DMS53 treated with DMSO at 0.1 percent for 48 hours (cell line): ENCODE measurements at regions not wholly inside any gene's neighbourhood (a gene's known extent, or its start where the extent isn't known, plus 50 kb on each side); places are given as distances from the start of the nearest gene placed in this dataset.
"Not testable (repeated sequence)": the region's sequence is repeated elsewhere in the genome, so short reads cannot be mapped to it uniquely, and the experiment has no call there.

Source experiments
- DNase-seq: peaks from one replicate; lab custom pipeline; 2025; ENCODE audit not compliant: unreplicated experiment; lab: John Stamatoyannopoulos, UW

DNA sequence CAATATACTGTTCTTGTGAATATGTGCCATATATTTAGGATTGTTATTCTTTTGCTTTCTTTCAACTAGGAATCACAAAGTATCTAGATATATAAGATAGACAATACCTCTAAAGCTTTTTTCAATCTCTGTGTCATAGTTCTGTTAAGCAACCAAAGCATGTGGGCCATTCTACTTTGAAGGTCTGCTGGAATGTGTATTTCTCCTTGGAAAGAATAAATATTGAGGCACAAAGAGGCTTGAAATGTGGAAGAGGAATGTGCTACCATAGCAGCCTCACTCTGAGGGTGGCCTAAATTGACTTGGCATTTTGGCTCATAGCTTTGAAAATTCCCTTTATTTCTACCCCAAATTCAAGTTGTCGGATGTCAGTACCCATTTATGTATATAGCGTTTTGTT is 488.5 kb upstream of the MAN1A1 start:
- DNase-seq: no peak

DNA sequence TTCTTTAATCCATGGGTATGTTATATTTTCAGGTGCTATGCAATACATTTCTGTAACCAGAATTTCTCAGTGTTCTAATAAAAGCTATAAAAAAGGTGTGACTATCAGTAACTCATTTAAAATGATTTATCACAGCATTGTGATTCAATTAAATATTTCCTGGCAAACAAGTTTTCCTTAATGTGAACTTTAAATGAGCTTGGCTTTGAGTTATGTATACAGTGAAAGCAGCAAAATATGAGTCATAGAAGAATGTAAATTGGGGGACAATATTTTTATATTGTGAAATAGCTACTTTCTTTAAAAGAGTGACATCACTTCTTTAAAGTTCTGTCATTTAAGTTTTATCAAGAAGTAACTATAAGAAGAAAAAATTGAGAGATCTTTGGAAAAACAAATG is 484.9 kb upstream of the MAN1A1 start:
- DNase-seq: no peak

DNA sequence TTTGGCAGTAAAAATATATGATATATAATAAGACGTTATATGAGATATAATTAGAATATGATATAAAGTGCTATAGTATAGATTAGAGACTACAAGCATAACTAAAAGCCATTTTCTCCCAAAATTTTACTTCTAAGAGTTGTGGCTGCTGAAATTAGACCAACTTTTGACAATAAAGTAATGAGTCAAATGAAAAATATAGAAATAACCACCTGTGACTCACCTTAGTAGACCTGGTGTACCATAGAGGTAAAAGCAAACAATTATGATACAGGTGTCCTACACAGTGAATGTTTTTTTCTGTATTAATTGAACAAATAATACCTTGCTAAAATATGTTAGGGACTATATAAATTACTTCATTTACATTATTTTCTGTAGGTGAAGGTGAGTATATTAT is 482.9 kb upstream of the MAN1A1 start:
- DNase-seq: no peak

DNA sequence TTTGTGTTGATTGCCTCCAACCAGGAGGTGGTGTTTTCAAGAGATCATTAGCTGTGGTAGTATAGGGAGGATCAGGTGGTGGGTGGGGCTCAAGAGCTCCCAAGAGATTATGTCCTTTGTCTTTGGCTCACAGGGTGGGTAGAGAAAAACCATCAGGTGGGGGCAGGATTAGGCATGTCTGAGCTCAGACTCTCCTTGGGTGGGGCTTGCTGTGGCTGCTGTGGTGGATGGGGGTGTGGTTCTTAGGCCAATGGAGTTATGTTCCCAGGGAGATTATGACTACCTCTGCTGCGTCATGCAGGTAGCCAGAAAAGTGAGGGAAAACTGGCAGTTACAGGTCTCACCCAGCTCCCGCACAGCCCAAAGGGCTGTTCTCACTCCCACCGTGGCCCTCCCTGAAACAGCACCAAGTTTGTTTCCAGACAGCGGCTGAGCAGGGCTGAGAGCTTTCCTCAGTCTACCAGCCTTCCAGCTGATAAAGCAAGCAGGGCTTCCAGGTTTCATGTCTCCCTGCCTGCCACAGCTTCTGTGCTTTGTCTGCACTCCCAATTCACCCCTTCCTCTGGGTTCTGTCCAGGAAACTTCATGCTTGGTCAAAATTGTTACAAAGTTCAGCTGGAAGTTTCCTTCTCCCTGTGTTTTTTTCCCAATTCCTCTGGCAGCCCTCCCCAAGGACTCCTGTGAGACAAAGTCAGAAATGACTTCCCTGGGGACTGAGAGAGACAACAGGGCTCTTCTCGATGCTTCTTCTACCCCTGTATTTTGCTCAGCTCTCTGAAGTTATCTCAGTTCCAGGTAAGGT is 481.1 kb upstream of the MAN1A1 start:
- DNase-seq: no peak

DNA sequence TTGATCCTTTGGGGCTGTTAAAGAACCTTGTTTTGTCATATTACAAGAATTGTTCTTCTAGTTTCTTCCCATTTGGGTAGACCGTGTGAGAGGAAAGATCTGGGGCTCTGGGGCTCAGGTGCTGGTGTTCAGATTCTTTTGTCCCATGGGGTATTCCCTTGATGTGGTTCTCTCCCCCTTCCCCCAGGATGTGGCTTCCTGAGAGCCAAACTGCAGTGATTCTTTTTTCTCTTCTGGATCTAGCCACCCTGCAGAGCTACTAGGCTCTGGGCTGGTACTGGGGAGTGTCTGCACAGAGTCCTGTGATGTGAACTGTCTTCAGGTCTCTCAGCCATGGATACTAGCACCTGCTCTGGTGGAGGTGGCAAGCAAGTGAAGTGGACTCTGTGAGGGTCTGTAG is 480.5 kb upstream of the MAN1A1 start:
- DNase-seq: no peak

DNA sequence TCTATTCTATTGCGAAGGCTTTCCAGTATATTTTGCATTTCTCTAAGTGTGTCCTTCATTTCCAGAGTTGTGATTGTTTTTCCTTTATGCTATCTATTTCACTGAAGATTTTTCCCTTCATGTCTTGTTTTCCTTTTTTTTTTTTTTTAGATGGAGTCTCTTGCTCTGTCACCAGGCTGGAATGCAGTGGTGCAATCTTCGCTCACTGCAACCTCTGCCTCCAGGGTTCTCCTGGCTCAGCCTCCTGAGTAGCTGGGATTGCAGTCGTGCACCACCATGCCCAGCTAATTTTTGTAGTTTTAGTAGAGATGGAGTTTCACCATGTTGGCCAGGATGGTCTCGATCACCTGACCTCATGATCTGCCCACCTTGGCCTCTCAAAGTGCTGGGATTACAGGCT is 479.9 kb upstream of the MAN1A1 start:
- DNase-seq: not testable (repeated sequence)

DNA sequence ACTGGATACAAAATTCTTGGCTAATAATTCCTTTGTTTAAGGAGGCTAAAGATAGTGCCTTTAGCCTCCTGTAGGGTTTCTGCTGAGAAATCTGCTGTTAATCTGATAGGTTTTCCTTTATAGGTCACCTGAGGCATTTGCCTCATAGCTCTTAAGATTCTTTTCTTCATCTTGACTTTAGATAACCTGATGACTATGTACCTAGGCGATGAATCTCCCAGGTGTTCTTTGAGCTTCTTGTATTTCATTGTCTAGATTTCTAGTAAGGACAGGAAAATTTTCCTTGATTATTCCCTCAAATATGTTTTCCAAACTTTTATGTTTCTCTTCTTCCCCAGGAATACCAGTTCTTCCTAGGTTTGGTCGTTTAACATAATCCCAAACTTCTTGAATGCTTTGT is 479.4 kb upstream of the MAN1A1 start:
- DNase-seq: no peak

DNA sequence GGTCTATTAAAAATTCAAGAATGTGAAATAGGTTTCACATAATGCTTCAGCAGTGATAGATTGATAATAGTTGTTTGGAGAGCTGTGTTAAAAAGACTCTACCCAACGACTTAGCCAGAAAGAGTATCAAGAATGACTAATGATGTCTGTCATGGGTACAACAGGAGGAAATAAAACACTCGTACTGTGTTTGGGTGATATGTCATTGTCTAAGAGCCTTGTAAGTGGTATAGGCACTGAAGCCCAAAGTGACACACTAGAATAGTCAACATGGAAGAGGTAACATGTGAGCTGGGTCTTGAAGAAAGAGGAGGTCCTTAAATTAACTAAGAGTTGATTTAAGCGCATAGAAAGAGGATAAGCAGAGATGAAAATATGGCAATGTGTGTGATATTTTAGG is 471.8 kb upstream of the MAN1A1 start:
- no peak for DNase-seq

DNA sequence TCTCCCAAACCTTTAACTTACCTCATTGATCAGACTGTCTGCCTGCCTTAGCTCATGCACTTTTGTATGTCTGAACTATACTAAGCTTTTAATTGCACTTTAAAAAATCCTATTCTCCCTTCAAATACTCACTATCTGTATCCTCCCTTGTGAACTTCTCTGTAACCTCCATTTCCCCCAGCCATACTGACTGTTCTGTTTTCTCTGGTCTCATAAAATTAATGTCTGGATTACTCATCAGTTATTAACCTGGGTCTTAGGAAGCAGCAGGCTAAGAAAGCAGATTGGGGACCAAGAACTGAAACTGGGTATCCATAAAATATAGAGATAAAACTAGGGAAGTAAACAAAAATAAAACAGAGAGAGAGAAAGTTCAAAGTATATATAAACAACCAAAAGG is 469.3 kb upstream of the MAN1A1 start:
- DNase-seq: no peak

DNA sequence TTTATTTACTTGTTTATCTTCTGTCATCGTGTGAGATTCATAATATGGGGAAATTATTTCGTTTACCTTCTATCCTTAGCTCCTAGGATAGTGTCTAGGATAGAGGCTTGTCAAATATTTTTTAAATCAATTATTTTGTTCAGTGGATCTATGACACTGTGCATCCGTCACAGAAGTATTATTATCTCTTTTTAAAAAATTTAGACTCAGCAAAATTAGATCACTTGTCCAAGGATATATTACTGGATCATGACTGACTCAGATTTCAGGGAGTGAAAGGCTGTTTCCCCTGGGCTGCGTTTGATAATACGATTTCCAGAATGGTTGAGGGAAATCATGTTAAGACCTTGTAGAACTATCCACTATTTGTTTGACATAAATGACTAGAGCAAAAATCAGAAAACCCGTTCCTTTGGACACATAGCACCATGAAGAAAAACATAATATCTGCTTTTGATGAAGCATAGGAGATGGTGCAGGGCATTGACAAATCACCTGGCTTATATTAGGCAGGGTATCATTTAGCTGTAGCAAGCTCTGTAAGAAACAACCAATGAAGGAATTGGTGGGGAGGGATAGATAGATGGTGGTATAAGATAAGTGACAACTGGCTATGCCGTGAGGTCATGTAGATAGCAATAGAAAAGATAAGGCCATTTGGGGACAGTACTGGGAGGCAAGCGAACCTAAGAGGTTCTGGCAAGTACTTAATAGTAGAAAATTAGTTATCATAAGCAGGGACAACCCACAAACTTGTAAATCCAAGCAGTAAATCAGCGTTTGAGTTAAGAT is 465.2 kb upstream of the MAN1A1 start:
- DNase-seq: no peak

DNA sequence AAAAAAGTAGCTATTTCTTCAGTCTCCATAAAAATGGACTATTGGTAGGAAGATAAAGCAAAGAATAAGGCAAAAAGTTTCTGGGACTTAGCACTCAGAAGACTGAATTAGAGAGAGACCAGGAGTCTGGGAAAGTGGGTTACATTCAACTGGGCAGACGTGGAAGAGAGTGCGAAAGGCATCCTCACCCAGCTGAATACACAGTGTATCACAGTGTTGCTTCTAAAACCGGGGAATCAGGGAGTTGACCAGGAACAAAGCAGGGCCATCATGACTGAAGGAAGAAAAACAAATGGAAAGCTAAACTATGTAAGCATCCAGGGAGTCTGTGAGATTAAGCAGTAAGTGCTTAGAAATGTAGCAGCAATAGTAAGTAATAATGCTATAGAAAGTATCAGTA is 452.9 kb upstream of the MAN1A1 start:
- no peak for DNase-seq

DNA sequence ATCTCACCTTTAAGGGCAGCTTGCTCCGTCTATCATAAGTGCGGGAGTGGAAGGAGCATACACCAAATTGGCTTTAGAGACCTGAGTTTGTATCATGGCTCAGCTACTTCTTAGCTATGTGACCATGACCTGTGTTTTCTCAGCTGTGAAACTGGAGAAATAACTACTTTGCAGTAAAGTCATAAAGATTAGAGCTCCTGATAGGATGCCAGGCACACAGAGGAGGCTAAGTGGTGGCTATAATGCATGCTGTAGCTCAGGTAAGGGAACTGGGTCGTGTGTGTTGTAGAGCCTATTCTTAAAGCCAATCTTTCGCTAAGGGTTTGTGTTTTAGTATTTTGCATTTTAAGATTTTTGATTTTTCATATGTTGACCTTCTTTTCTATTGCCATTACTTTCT is 451.5 kb upstream of the MAN1A1 start:
- DNase-seq: no peak

DNA sequence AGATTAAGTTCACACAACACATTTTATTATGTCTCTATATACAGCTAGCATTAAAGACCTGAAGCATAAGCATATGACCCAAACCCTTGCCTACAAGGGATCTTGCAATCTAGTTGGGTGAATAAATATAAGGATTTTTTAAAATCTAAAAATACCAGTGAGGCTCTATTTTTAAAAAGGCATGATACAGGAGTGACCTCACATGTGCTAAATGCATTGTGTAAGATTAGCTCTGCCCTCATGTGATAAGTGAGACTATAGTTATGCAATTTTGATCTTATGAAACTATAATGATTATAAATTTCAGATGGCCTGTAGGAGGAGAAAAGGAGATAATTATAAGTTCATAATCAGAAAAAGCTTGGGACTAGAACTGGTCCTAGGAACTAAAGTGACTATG is 451.0 kb upstream of the MAN1A1 start:
- DNase-seq: no peak

DNA sequence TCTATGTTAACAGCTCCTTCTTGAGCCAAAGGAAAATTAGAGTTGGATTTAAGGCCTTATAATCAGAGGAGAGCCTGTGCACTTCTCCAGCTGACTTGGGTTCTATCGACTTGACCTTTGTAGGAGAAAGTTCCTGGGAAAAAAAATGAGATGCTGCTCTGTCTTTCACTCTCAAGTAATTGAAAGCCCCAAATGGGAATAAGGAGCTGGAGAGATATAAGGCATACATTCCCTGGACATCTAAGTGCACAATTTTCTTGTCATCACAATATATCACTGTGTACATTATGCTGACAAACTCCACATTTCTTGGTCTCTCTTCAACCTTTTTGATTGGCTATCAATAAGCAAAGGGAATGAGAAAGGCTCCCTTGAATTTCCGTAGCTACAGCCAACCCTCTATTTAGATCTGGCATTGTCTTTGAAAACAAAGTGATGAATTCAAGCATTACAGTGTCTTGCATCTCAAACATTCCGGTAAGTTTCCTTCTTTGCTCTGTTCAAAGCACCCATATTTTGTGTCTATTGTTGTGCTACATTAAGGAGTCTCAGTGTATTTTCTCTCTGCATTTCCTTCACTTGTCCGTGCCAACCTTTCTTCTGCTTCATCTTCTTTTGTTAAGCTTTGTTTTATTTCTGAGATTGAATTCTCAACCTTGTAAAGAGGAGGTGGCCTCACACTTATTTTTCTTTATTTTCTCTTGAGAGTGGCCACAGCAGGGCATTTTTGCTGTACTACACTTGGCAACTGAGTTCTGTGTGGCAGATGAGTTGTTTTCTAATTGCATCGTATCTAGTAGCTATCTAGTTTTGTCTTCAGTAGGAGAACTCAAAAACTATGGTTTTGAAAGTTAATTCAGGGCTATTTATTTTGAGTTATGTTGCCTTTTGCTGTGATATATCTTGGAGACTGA is 450.3 kb upstream of the MAN1A1 start:
- no peak for DNase-seq

DNA sequence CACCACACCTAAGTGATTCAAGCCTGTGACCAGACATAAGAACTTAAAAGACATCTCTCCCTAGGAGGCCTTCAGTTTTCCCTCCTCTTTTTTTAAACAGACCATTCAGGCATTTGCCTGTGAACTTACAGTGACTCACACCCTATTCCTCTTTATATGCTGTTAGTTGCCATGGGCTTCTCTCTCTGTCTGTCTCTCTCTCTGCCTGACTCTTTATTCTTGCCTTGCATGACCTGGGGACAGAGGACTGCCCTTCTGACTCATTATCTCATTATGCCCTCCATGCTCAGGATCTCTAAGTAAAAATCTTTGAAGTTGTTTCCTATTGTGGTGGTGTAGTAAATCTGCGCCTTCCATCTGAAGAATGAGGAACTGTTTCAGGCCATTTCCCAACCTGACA is 442.2 kb upstream of the MAN1A1 start:
- no peak for DNase-seq

DNA sequence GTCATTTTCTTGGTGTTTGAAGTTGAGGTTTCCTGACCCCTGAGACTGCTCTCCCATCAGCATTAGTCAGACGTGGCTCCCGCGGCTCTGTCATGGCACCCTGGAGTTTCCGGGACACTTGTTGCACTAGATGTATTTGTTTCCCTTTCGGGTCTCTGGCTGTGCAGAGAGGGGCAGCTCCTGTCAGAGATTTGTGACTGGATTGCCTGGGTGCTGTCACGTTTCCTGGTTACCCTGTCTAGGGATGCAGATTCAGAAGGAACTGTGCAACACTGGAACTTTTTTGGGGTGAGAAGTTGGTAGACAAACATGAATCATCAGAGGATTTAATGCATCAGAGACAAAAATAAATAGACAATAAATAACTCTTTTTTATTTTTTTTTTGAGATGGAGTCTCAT is 431.8 kb upstream of the MAN1A1 start:
- DNase-seq: no peak

DNA sequence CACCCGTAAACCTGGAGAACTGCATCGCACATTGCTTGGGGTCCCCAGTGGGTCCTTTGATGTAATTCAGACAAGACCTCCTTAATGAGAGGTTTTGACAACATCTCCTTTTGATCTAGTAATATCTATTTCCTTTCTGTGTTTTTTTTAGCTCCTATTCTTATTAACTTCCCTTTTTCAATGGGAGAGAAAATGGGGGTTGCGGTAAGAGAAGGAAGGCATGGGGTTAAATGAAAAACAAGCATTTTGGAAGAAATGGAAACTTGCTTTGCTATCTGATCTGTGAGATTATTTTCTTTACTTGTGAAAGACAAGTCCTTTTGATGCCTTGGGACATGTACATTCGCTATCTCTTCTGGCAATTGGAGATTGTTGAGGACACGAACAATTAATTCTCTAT is 418.6 kb upstream of the MAN1A1 start:
- no peak for DNase-seq

DNA sequence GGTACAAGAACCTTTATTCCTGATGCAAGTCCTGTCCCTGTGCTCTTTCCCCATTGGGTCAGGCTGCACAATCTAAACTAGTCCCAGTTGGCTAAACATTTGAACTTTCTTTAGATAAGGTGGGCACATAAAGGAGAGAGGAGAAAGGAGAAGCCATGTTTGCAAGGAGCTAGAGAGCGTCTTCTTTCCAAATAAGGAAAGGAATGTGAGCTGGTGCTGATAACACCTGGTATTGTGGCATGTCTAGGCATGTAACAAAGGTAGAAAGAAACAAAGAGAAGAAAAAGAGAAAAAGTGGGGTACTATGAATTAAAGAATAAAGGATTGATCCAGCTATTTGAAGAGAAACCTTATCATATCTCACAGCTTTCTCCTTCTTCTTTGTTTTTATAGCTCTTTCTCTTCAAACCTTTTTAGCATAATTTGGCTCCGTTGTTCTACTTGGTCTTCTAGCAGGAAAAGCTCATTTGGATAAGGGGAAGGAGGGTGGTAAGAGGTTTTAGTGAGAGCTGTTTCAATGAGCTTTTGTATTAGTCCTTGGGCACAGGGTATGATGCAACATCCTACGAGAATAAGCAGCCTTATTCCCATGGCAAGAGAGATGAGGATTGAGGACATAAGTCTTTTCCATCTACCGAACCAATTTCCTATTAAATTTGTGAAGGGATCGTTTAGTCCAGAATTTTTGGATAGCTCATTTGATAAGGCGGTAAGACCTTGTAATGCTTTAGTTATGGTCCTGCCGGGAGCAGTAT is 415.5 kb upstream of the MAN1A1 start:
- no peak for DNase-seq

DNA sequence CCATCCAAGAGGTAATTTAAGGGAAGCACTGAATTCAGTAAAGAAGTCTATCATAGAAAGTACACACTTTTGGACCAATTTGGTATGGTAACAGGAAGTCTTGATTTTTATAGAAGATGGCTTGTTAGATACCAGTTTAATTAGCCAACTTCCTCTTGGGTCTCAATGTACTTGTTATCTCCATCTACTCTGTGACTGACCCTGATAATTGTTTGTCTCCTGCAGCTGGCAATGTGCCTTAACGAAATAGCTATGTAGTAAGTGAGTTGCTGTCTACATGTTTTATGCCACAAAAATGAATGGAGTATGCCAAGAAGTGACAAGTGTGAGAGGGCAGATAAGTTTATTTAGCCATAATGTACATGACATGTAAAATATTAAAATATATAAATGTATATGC is 410.5 kb upstream of the MAN1A1 start:
- DNase-seq: no peak

DNA sequence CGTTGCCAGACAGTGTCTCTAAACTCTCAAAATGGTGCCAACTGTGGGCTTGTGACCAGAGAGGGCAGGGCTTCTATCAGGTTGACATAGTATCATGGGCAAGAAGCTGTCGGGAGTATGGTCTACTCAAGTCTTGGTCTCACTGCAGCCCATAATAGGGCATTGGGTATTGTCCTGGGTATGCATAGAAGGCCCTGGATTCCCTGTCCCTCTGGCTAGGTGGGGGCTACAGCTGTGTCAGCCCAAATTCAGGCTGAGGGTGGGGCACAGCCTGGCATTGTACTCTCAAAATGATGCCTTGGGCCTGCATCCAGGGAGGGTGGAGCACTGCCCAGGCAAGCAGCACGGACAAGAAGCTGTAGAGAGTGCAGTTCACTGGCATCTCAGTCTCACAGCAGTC is 408.8 kb upstream of the MAN1A1 start:
- no peak for DNase-seq

DNA sequence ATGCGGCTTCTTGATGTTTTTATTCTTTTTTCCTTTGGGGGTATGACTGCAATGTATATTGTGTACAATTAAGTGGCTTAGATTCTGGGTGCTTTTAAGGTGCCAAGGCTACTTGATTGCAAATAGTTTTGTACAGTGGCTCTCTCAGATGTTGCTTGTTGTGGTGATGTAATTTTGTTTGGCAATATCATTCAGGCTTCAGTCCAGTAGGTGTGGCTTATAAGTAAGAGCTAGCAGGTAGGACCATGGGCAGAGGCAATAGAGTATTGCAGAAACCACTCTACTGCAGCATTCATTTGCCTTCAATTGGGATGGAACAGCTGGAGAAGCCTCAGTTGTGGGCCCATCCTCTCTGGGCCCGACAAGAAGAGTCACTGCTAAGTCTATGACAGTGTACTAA is 407.9 kb upstream of the MAN1A1 start:
- DNase-seq: no peak
